ENCODE measurements at regions not wholly inside any gene's neighbourhood (a gene's known extent, or its start where the extent isn't known, plus 50 kb on each side); places are given as distances from the start of the nearest gene placed in this dataset.

GRCh38 chr3:177687291-177687690, 490.0 kb upstream of the TBL1XR1 start:
- Mint-ChIP-seq H3K36me3 (ENCODE audit: insufficient read depth, unreplicated experiment) (no peaks in the 10 kb centered on the region), H3K27me3 (ENCODE audit: unreplicated experiment) (no peaks in the 10 kb centered on the region), H3K4me1 (ENCODE audit: low read depth, unreplicated experiment) (peaks cover 12% of the 10 kb centered on the region), H3K27ac (ENCODE audit: unreplicated experiment) (no peak overlapping the region), H3K9me3 (ENCODE audit: low read depth, unreplicated experiment) (no peaks in the 10 kb centered on the region), H3K4me3 (ENCODE audit: low read depth, unreplicated experiment) (no peak overlapping the region)
- intact Hi-C loops (cut with micrococcal nuclease; ENCODE audit: unreplicated experiment) = no loop called here
- CTCF ChIA-PET = no interaction called here
- TF ChIP-seq CTCF (IDR thresholded peaks at IDR 0.05; ENCODE audit: unreplicated experiment) = no peak
- DNase-seq = no peak
- BruUV-seq (replicated peaks) = no TSS peak

- Mint-ChIP-seq H3K27ac (ENCODE audit: unreplicated experiment) (no peak overlapping the region), H3K36me3 (ENCODE audit: insufficient read depth, unreplicated experiment) (no peaks in the 10 kb centered on the region), H3K4me1 (ENCODE audit: low read depth, unreplicated experiment) (peaks cover 10% of the 10 kb centered on the region), H3K4me3 (ENCODE audit: low read depth, unreplicated experiment) (no peak overlapping the region), H3K9me3 (ENCODE audit: low read depth, unreplicated experiment) (no peaks in the 10 kb centered on the region), H3K27me3 (ENCODE audit: unreplicated experiment) (no peaks in the 10 kb centered on the region)
- no TSS peak for BruUV-seq (replicated peaks)
- CTCF ChIA-PET = no interaction called here
- intact Hi-C loops (cut with micrococcal nuclease; ENCODE audit: unreplicated experiment) = no loop called here
- DNase-seq = no peak
- no peak for TF ChIP-seq CTCF (IDR thresholded peaks at IDR 0.05; ENCODE audit: unreplicated experiment)
These were observed 490.9 kb upstream of the TBL1XR1 start for GRCh38 chr3:177688152-177688551.

- Mint-ChIP-seq H3K4me3 (ENCODE audit: low read depth, unreplicated experiment) (no peak overlapping the region), H3K27ac (ENCODE audit: unreplicated experiment) (no peak overlapping the region), H3K4me1 (ENCODE audit: low read depth, unreplicated experiment) (peaks cover 10% of the 10 kb centered on the region), H3K27me3 (ENCODE audit: unreplicated experiment) (no peaks in the 10 kb centered on the region), H3K36me3 (ENCODE audit: insufficient read depth, unreplicated experiment) (no peaks in the 10 kb centered on the region), H3K9me3 (ENCODE audit: low read depth, unreplicated experiment) (no peaks in the 10 kb centered on the region)
- BruUV-seq (replicated peaks) = no TSS peak
- DNase-seq = no peak
- no peak for TF ChIP-seq CTCF (IDR thresholded peaks at IDR 0.05; ENCODE audit: unreplicated experiment)
- CTCF ChIA-PET = interaction anchor here (0.6 to 0.8 kb wide), 4 partner anchors 117 to 880 kb away, joined by 3 read pairs; no protein-coding TSS in a partner anchor
- intact Hi-C loops (cut with micrococcal nuclease; ENCODE audit: unreplicated experiment) = no loop called here
These were observed 491.8 kb upstream of the TBL1XR1 start for GRCh38 chr3:177689077-177689476.

GRCh38 chr3:177689869-177690268, 492.6 kb upstream of the TBL1XR1 start:
- intact Hi-C loops (cut with micrococcal nuclease; ENCODE audit: unreplicated experiment) = no loop called here
- CTCF ChIA-PET = no interaction called here
- BruUV-seq (replicated peaks) = no TSS peak
- Mint-ChIP-seq H3K9me3 (ENCODE audit: low read depth, unreplicated experiment) (no peaks in the 10 kb centered on the region), H3K27me3 (ENCODE audit: unreplicated experiment) (no peaks in the 10 kb centered on the region), H3K4me1 (ENCODE audit: low read depth, unreplicated experiment) (peaks cover 10% of the 10 kb centered on the region), H3K4me3 (ENCODE audit: low read depth, unreplicated experiment) (no peak overlapping the region), H3K36me3 (ENCODE audit: insufficient read depth, unreplicated experiment) (no peaks in the 10 kb centered on the region), H3K27ac (ENCODE audit: unreplicated experiment) (no peak overlapping the region)
- no peak for DNase-seq
- TF ChIP-seq CTCF (IDR thresholded peaks at IDR 0.05; ENCODE audit: unreplicated experiment) = no peak

Measured in Calu3 (cell line).